ENCODE measurements at regions not wholly inside any gene's neighbourhood (a gene's known extent, or its start where the extent isn't known, plus 50 kb on each side); places are given as distances from the start of the nearest gene placed in this dataset.

DNA sequence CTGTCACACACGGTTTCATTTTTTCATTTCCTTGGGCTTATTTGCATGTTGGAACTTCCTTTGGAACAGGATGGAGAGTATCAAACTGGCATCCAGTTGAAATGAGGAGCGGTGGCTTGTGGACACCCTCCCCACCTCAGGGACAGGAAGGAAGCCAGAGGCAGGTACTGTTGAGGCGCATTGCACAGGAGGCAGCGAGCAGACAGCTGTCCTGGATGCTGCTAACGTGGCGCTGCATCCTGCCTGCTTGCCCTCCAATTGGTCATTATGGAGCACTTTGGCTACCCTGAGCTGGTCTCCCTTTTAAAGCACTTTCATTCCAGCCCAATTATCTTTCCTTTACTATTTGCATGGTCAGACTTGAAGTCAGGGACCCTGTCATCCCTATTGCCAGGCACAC lies 80.7 kb upstream of the ITGA4 start:
- TF ChIP-seq POLR2AphosphoS5 (IDR thresholded peaks at IDR 0.05; ENCODE audit: low read depth, low read length): no peak
- TF ChIP-seq TAF1 (IDR thresholded peaks at IDR 0.05; ENCODE audit: borderline replicate concordance, low read depth, low read length): no peak
- no peak for TF ChIP-seq POLR2A (IDR thresholded peaks at IDR 0.05; ENCODE audit: low read depth, low read length)

Data from GM12892 (cell line).